ENCODE measurements at regions not wholly inside any gene's neighbourhood (a gene's known extent, or its start where the extent isn't known, plus 50 kb on each side); places are given as distances from the start of the nearest gene placed in this dataset.

- ChIA-PET POLR2A (no interaction called here), CTCF (interaction anchor here (0.5 kb wide), 1 partner anchor 23 kb away, joined by 3 read pairs; no protein-coding TSS in a partner anchor)
- Histone ChIP-seq H3K4me3 (ENCODE audit: control insufficient read depth in 1 of 7, extremely low read depth in 1 of 7, insufficient read depth in 4 of 7, low read depth in 2 of 7, low read length in 6 of 7) (peak overlapping the region in 1 of 7 experiments; percentile 4), H3K9me3 (ENCODE audit: control extremely low read depth in 1 of 5, control insufficient read depth in 4 of 5, insufficient read depth in 2 of 5, low read depth in 1 of 5, low read length in 4 of 5) (no peaks in the 10 kb centered on the region), H3K4me1 (ENCODE audit: control extremely low read depth in 1 of 4, control insufficient read depth in 4 of 4, insufficient read depth in 4 of 4, low read length in 3 of 4) (peaks cover 8 to 37% (median 22%) of the 10 kb centered on the region in 4 experiments), H3K27me3 (replicated peaks in 2 of 5; ENCODE audit: control insufficient read depth in 4 of 5, insufficient read depth in 5 of 5, low read length in 4 of 5) (no peaks in the 10 kb centered on the region), H3K36me3 (ENCODE audit: control insufficient read depth in 4 of 4, insufficient read depth in 4 of 4, low read length in 3 of 4) (no peaks in the 10 kb centered on the region), H3K27ac (ENCODE audit: insufficient read depth in 1 of 2, low read depth in 1 of 2, low read length in 2 of 2, poor library complexity in 1 of 2, severe bottlenecking in 2 of 2) (peak overlapping the region in 1 of 2 experiments; percentile 44)
- WGBS (ENCODE audit: insufficient coverage) = 40% methylated on average over 1 of the region's 7 CpGs
- peak; percentile 22 to 73 (median 62) for DNase-seq
Observed at GRCh38 chr5:56763711-56764466, 51.5 kb upstream of the MAP3K1 start.

DNA sequence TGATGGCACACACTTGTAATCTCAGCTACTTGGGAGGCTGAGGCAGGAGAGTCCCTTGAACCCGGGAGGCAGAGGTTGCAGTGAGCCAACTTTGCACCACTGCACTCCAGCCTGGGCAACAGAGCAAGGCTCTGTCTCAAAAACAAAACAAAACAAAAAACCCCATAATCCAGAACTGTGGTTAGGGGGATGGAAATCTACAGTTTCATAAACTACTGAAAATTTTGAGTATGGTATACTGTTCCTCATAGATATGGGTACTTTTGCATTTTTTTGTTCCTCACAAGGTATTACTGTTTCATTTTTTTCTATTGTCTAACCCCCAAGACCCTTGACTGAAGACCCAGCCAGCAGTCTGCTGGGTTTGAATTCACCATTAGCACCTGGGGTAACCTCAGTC is 52.2 kb upstream of the MAP3K1 start:
- H3K27ac ChIP-seq (ENCODE audit: insufficient read depth in 1 of 2, low read depth in 1 of 2, low read length in 2 of 2, poor library complexity in 1 of 2, severe bottlenecking in 2 of 2) = peak overlapping the region in 1 of 2 experiments; percentile 44
- no peaks in the 10 kb centered on the region for H3K36me3 ChIP-seq (ENCODE audit: control insufficient read depth in 4 of 4, insufficient read depth in 4 of 4, low read length in 3 of 4)
- peaks cover 8 to 37% (median 22%) of the 10 kb centered on the region in 4 experiments for H3K4me1 ChIP-seq (ENCODE audit: control extremely low read depth in 1 of 4, control insufficient read depth in 4 of 4, insufficient read depth in 4 of 4, low read length in 3 of 4)
- ChIA-PET CTCF (interaction anchor here (0.5 to 0.6 kb wide), 2 partner anchors 22 to 30 kb away, joined by 3 to 4 read pairs; no protein-coding TSS in a partner anchor), POLR2A (no interaction called here)
- H3K27me3 ChIP-seq (replicated peaks in 2 of 5; ENCODE audit: control insufficient read depth in 4 of 5, insufficient read depth in 5 of 5, low read length in 4 of 5) = no peaks in the 10 kb centered on the region
- DNase-seq = no peak
- 80% methylated on average over 1 of the region's 1 CpG for WGBS (ENCODE audit: insufficient coverage)
- peak overlapping the region in 1 of 7 experiments; percentile 4 for H3K4me3 ChIP-seq (ENCODE audit: control insufficient read depth in 1 of 7, extremely low read depth in 1 of 7, insufficient read depth in 4 of 7, low read depth in 2 of 7, low read length in 6 of 7)
- H3K9me3 ChIP-seq (ENCODE audit: control extremely low read depth in 1 of 5, control insufficient read depth in 4 of 5, insufficient read depth in 2 of 5, low read depth in 1 of 5, low read length in 4 of 5) = no peaks in the 10 kb centered on the region

GRCh38 chr5:56761151-56761885 is 54.0 kb upstream of the MAP3K1 start:
- peak in 2 of 3 donors; percentile 53 to 63 for DNase-seq
- H3K9me3 ChIP-seq (ENCODE audit: control extremely low read depth in 1 of 5, control insufficient read depth in 4 of 5, insufficient read depth in 2 of 5, low read depth in 1 of 5, low read length in 4 of 5) = no peaks in the 10 kb centered on the region
- peak overlapping the region in 1 of 2 experiments; percentile 12 for H3K27ac ChIP-seq (ENCODE audit: insufficient read depth in 1 of 2, low read depth in 1 of 2, low read length in 2 of 2, poor library complexity in 1 of 2, severe bottlenecking in 2 of 2)
- no peaks in the 10 kb centered on the region for H3K36me3 ChIP-seq (ENCODE audit: control insufficient read depth in 4 of 4, insufficient read depth in 4 of 4, low read length in 3 of 4)
- no peak overlapping the region for H3K4me3 ChIP-seq (ENCODE audit: control insufficient read depth in 1 of 7, extremely low read depth in 1 of 7, insufficient read depth in 4 of 7, low read depth in 2 of 7, low read length in 6 of 7)
- peaks cover 8 to 37% (median 22%) of the 10 kb centered on the region in 4 experiments for H3K4me1 ChIP-seq (ENCODE audit: control extremely low read depth in 1 of 4, control insufficient read depth in 4 of 4, insufficient read depth in 4 of 4, low read length in 3 of 4)
- CTCF ChIA-PET = interaction anchor here (0.8 to 1.6 kb wide), 2 partner anchors 11 to 13 kb away, joined by 4 read pairs; no protein-coding TSS in a partner anchor
- H3K27me3 ChIP-seq (replicated peaks in 2 of 5; ENCODE audit: control insufficient read depth in 4 of 5, insufficient read depth in 5 of 5, low read length in 4 of 5) = no peaks in the 10 kb centered on the region
- WGBS (ENCODE audit: insufficient coverage) = 29% methylated on average over 2 of the region's 4 CpGs
- POLR2A ChIA-PET = interaction anchor here (1.2 kb wide), 1 partner anchor 39 kb away, joined by 4 read pairs; no protein-coding TSS in a partner anchor

GRCh38 chr5:56760723-56761122 is 54.6 kb upstream of the MAP3K1 start:
- ChIA-PET CTCF (interaction anchor here (0.8 to 1.6 kb wide), 2 partner anchors 11 to 13 kb away, joined by 4 read pairs; no protein-coding TSS in a partner anchor), POLR2A (no interaction called here)

GRCh38 chr5:56759521-56760216 is 55.7 kb upstream of the MAP3K1 start:
- H3K36me3 ChIP-seq (ENCODE audit: control insufficient read depth in 4 of 4, insufficient read depth in 4 of 4, low read length in 3 of 4) = no peaks in the 10 kb centered on the region
- H3K4me3 ChIP-seq (ENCODE audit: control insufficient read depth in 1 of 7, extremely low read depth in 1 of 7, insufficient read depth in 4 of 7, low read depth in 2 of 7, low read length in 6 of 7) = no peak overlapping the region
- DNase-seq = no peak
- H3K27me3 ChIP-seq (replicated peaks in 2 of 5; ENCODE audit: control insufficient read depth in 4 of 5, insufficient read depth in 5 of 5, low read length in 4 of 5) = no peaks in the 10 kb centered on the region
- WGBS (ENCODE audit: insufficient coverage) = 100% methylated on average over 2 of the region's 4 CpGs
- ChIA-PET POLR2A (interaction anchor here (0.6 kb wide), 1 partner anchor 108 kb away, joined by 3 read pairs; no protein-coding TSS in a partner anchor), CTCF (interaction anchor here (1.0 kb wide), 1 partner anchor 496 kb away, joined by 3 read pairs; no protein-coding TSS in a partner anchor)
- no peaks in the 10 kb centered on the region for H3K9me3 ChIP-seq (ENCODE audit: control extremely low read depth in 1 of 5, control insufficient read depth in 4 of 5, insufficient read depth in 2 of 5, low read depth in 1 of 5, low read length in 4 of 5)
- no peak overlapping the region for H3K27ac ChIP-seq (ENCODE audit: insufficient read depth in 1 of 2, low read depth in 1 of 2, low read length in 2 of 2, poor library complexity in 1 of 2, severe bottlenecking in 2 of 2)
- peaks cover 8 to 37% (median 22%) of the 10 kb centered on the region in 4 experiments for H3K4me1 ChIP-seq (ENCODE audit: control extremely low read depth in 1 of 4, control insufficient read depth in 4 of 4, insufficient read depth in 4 of 4, low read length in 3 of 4)

More at GRCh38 chr5:56760723-56761122, 54.6 kb upstream of the MAP3K1 start:
- Histone ChIP-seq H3K36me3 (ENCODE audit: control insufficient read depth in 4 of 4, insufficient read depth in 4 of 4, low read length in 3 of 4) (no peaks in the 10 kb centered on the region), H3K4me3 (ENCODE audit: control insufficient read depth in 1 of 7, extremely low read depth in 1 of 7, insufficient read depth in 4 of 7, low read depth in 2 of 7, low read length in 6 of 7) (no peak overlapping the region), H3K27ac (ENCODE audit: insufficient read depth in 1 of 2, low read depth in 1 of 2, low read length in 2 of 2, poor library complexity in 1 of 2, severe bottlenecking in 2 of 2) (no peak overlapping the region), H3K4me1 (ENCODE audit: control extremely low read depth in 1 of 4, control insufficient read depth in 4 of 4, insufficient read depth in 4 of 4, low read length in 3 of 4) (peaks cover 8 to 37% (median 22%) of the 10 kb centered on the region in 4 experiments), H3K9me3 (ENCODE audit: control extremely low read depth in 1 of 5, control insufficient read depth in 4 of 5, insufficient read depth in 2 of 5, low read depth in 1 of 5, low read length in 4 of 5) (no peaks in the 10 kb centered on the region), H3K27me3 (replicated peaks in 2 of 5; ENCODE audit: control insufficient read depth in 4 of 5, insufficient read depth in 5 of 5, low read length in 4 of 5) (no peaks in the 10 kb centered on the region)
- no peak for DNase-seq
- 94% methylated on average over 4 of the region's 5 CpGs for WGBS (ENCODE audit: insufficient coverage)

GRCh38 chr5:56757077-56757476 is 58.3 kb upstream of the MAP3K1 start:
- Histone ChIP-seq H3K4me1 (ENCODE audit: control extremely low read depth in 1 of 4, control insufficient read depth in 4 of 4, insufficient read depth in 4 of 4, low read length in 3 of 4) (peaks cover 6 to 18% (median 12%) of the 10 kb centered on the region in 4 experiments), H3K4me3 (ENCODE audit: control insufficient read depth in 1 of 7, extremely low read depth in 1 of 7, insufficient read depth in 4 of 7, low read depth in 2 of 7, low read length in 6 of 7) (no peak overlapping the region), H3K27ac (ENCODE audit: insufficient read depth in 1 of 2, low read depth in 1 of 2, low read length in 2 of 2, poor library complexity in 1 of 2, severe bottlenecking in 2 of 2) (no peak overlapping the region), H3K36me3 (ENCODE audit: control insufficient read depth in 4 of 4, insufficient read depth in 4 of 4, low read length in 3 of 4) (no peaks in the 10 kb centered on the region), H3K9me3 (ENCODE audit: control extremely low read depth in 1 of 5, control insufficient read depth in 4 of 5, insufficient read depth in 2 of 5, low read depth in 1 of 5, low read length in 4 of 5) (peaks cover 0 to 6% (median 3%) of the 10 kb centered on the region in 5 experiments), H3K27me3 (replicated peaks in 2 of 5; ENCODE audit: control insufficient read depth in 4 of 5, insufficient read depth in 5 of 5, low read length in 4 of 5) (no peaks in the 10 kb centered on the region)
- WGBS (ENCODE audit: insufficient coverage) = 100% methylated on average over 4 of the region's 5 CpGs
- CTCF ChIA-PET = no interaction called here
- DNase-seq = no peak
- POLR2A ChIA-PET = no interaction called here
